Neural crest cell (in vitro differentiated cells): ENCODE measurements at regions not wholly inside any gene's neighbourhood (a gene's known extent, or its start where the extent isn't known, plus 50 kb on each side); places are given as distances from the start of the nearest gene placed in this dataset.

Source experiments
- DNase-seq: peaks from one replicate; pipeline ENCODE4 v3.0.0; 2021; ENCODE audit warnings: low read depth, mixed read lengths, low spot score
- H3K27ac Mint-ChIP-seq: one replicate; pipeline ENCODE4 v1.8.0; 2021; ENCODE audit warnings: mild to moderate bottlenecking, mixed read lengths; ENCODE audit not compliant: unreplicated experiment
- H3K27me3 Mint-ChIP-seq: 2 replicates; pipeline ENCODE4 v1.8.0; 2021; ENCODE audit warnings: low read depth, mild to moderate bottlenecking, mixed read lengths
- H3K36me3 Mint-ChIP-seq: 2 replicates; pipeline ENCODE4 v1.8.0; 2021; ENCODE audit warnings: low read depth, mild to moderate bottlenecking, mixed read lengths
- H3K4me1 Mint-ChIP-seq: 2 replicates; pipeline ENCODE4 v1.8.0; 2021; ENCODE audit warnings: mixed read lengths
- H3K4me3 Mint-ChIP-seq: one replicate; pipeline ENCODE4 v1.8.0; 2021; ENCODE audit warnings: mild to moderate bottlenecking, mixed read lengths
- H3K9me3 Mint-ChIP-seq: 2 replicates; pipeline ENCODE4 v1.8.0; 2021; ENCODE audit warnings: mixed read lengths
- TF ChIP-seq, protein P1 (sequence below): fragments of 200-600 bp; sonication (generic); conservative IDR thresholded peaks from 2 replicates; pipeline ENCODE4 v1.5.0; 2021; ENCODE audit warnings: antibody characterized with exemption, mild to moderate bottlenecking

DNA sequence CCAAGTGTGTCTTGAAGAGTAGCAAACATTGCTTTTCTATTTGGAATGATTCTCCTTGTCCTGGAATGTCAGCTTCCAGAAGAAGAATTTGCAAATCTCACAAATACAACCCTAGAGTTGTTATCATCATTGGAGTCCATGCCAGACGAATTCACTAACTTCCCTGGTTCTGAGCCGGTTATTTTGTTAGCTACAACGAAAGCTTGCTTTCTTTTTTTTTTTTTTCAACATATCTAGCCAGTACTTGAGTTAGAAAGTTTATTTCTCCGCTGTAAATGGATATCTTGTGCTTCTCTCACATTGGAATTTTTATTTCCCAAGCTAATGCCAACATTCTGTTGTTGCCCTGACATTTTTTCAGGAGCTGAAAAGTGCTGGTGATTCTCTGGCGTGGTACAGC, 138.1 kb upstream of the POM121L12 start:
- TF ChIP-seq, protein P1, sequence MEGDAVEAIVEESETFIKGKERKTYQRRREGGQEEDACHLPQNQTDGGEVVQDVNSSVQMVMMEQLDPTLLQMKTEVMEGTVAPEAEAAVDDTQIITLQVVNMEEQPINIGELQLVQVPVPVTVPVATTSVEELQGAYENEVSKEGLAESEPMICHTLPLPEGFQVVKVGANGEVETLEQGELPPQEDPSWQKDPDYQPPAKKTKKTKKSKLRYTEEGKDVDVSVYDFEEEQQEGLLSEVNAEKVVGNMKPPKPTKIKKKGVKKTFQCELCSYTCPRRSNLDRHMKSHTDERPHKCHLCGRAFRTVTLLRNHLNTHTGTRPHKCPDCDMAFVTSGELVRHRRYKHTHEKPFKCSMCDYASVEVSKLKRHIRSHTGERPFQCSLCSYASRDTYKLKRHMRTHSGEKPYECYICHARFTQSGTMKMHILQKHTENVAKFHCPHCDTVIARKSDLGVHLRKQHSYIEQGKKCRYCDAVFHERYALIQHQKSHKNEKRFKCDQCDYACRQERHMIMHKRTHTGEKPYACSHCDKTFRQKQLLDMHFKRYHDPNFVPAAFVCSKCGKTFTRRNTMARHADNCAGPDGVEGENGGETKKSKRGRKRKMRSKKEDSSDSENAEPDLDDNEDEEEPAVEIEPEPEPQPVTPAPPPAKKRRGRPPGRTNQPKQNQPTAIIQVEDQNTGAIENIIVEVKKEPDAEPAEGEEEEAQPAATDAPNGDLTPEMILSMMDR = no peak
- no peaks in the 10 kb centered on the region for H3K36me3 Mint-ChIP-seq
- H3K27ac Mint-ChIP-seq = no peak overlapping the region
- no peak overlapping the region for H3K4me3 Mint-ChIP-seq
- no peaks in the 10 kb centered on the region for H3K27me3 Mint-ChIP-seq
- no peaks in the 10 kb centered on the region for H3K4me1 Mint-ChIP-seq
- H3K9me3 Mint-ChIP-seq = peaks cover 3% of the 10 kb centered on the region
- no peak for DNase-seq

DNA sequence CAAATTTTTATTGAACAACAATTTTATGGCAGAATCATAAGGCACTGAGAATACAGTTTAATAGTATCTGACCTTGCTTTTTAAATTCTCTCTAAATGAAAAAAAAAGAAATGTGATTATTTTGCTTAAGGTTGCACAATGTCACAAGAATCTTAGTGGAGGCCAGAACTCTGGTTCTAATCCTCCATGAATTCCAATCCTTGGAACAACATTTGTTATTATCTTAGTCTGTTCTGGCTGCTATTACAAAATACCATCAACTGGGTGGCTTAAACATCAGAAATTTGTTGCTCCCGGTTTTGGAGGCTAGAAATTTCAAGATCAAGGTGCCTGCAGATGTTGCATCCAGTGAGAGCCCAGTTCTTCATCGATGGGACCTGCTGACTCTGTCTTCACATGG, 158.2 kb upstream of the POM121L12 start:
- TF ChIP-seq, protein P1 = no peak
- Mint-ChIP-seq H3K4me3 (no peak overlapping the region), H3K9me3 (peaks cover 4% of the 10 kb centered on the region), H3K27me3 (no peaks in the 10 kb centered on the region), H3K36me3 (no peaks in the 10 kb centered on the region), H3K4me1 (no peaks in the 10 kb centered on the region), H3K27ac (no peak overlapping the region)
- DNase-seq = no peak

DNA sequence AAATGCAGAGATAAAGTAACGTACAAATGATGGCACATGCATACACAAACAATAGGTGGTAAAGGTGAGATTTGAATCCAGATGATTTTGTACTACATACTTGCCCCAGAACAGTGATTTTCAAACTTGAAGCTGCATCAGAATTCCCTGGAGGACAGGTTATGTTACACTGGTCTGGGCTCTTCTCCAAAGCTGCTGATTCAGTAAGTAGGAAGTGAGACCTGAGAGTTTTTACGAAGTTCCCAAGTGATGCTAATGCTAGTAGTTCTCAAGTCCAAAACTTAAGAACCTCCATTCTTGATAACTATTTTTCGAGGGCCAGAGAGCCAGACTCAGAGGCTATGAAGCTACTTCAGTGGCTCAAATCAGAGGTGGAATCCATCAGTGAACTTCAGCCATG, 159.0 kb upstream of the POM121L12 start:
- Mint-ChIP-seq H3K27me3 (no peaks in the 10 kb centered on the region), H3K36me3 (no peaks in the 10 kb centered on the region), H3K9me3 (peaks cover 5% of the 10 kb centered on the region), H3K27ac (no peak overlapping the region), H3K4me1 (no peaks in the 10 kb centered on the region), H3K4me3 (no peak overlapping the region)
- TF ChIP-seq, protein P1 = no peak
- DNase-seq = no peak

DNA sequence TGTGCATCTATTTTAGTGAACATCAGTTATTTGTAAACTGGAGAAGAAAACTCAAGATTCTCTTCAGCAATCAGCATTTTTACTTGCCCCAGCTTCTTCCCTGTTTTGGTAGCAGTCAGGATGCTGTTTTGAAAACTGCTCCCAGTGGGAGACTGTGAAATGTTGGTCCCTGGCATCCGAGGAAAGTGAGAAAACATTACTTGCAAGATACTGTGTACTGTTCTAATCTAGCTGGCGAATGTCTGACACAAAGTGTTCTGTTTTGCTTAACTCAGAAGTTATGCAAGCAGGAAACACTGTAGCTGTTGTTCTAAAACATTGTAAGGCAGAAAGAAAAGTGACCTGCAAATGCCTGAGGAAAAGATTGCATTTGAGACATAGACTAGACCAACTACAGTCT, 171.8 kb upstream of the POM121L12 start:
- H3K27me3 Mint-ChIP-seq = no peaks in the 10 kb centered on the region
- DNase-seq = no peak
- no peaks in the 10 kb centered on the region for H3K36me3 Mint-ChIP-seq
- peaks cover 3% of the 10 kb centered on the region for H3K4me1 Mint-ChIP-seq
- no peak overlapping the region for H3K27ac Mint-ChIP-seq
- H3K4me3 Mint-ChIP-seq = no peak overlapping the region
- H3K9me3 Mint-ChIP-seq = peaks cover 8% of the 10 kb centered on the region
- TF ChIP-seq, protein P1 = no peak

DNA sequence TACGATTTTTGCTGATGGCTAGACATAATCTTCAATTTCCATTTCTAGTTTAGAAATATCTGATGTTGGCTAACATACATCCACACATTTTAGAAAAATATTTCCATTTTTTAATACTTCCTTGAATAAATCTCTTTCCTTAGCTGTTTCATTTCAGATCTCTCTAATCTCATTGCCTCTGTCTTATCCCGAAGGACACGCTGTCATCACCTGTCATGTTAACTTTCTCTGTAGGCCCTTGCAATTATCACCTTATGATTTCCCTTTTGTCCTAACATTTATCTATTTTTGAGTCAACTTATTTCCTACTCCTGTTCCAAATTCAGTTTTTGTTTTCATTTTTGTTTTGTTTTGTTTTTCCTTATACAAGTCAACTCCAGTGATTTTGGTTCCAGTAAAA, 173.1 kb upstream of the POM121L12 start:
- no peak for DNase-seq
- no peaks in the 10 kb centered on the region for H3K36me3 Mint-ChIP-seq
- H3K27me3 Mint-ChIP-seq = no peaks in the 10 kb centered on the region
- H3K4me1 Mint-ChIP-seq = peaks cover 3% of the 10 kb centered on the region
- H3K27ac Mint-ChIP-seq = no peak overlapping the region
- no peak overlapping the region for H3K4me3 Mint-ChIP-seq
- TF ChIP-seq, protein P1 = no peak
- H3K9me3 Mint-ChIP-seq = peaks cover 5% of the 10 kb centered on the region

DNA sequence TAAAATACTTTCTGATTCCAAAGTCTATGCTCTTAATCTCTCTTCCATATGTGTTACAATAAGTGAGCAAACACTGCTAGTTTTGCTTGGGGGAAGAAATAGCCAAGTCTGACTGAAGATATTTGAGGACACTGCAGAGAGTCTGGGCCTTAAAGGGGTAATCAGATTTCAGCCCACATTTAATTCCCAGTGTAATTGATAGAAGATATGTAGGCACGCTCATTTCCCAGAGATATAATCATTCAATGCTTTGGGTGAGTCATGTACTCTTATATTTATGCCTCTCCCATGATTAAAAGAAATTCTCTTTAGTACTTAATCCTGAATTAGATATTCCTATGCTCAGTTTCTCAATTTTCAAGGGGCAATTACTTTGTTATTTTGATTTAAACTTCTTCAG, 178.1 kb upstream of the POM121L12 start:
- H3K36me3 Mint-ChIP-seq = no peaks in the 10 kb centered on the region
- H3K4me1 Mint-ChIP-seq = no peaks in the 10 kb centered on the region
- TF ChIP-seq, protein P1 = no peak
- no peak for DNase-seq
- no peak overlapping the region for H3K4me3 Mint-ChIP-seq
- H3K27ac Mint-ChIP-seq = no peak overlapping the region
- no peaks in the 10 kb centered on the region for H3K27me3 Mint-ChIP-seq
- no peaks in the 10 kb centered on the region for H3K9me3 Mint-ChIP-seq
